ENCODE measurements at regions not wholly inside any gene's neighbourhood (a gene's known extent, or its start where the extent isn't known, plus 50 kb on each side); places are given as distances from the start of the nearest gene placed in this dataset.
A peak's percentile ranks its signal among the peaks of the same experiment; 100 is the strongest.
"Not testable (repeated sequence)": the region's sequence is repeated elsewhere in the genome, so short reads cannot be mapped to it uniquely, and the experiment has no call there.

DNA sequence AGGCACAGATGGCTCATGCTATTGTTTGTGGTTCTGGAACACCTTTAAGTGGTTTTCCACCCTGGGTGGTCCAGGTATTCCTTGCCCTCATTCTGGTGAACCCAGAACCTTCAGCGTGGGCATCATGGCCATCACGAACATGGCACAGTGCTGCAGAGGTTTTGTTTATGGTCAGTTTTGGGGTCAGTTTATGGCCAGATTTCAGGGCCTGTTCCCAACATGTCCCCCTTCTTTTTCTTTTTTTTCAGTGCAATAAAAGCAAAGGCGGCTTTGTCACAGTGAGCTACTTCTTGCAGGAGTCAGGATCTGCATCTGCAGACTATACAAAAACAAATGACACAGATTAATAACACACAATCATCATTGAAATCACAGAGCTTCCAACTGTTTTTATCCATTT, 1085.0 kb upstream of the ALCAM start:
- no peak for DNase-seq

DNA sequence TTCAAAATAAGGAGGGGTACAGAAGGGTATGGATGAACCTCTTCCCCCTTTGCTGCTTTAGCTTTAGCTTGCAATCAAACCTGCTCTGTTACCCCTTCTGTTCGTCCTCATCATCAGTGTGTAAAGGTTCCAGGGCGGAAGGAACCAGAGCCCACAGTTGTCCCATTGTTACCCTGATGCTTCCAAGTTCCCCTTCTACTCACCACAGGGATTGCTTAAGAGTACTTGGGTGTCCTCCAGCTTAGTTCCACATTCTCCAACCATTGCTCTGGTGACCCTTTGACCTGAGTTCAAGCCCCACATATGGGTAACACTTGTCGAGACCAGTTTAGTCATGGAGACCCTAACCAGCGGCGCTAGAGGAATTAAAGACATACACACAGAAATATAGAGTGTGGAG, 1080.1 kb upstream of the ALCAM start:
- no peak for DNase-seq

DNA sequence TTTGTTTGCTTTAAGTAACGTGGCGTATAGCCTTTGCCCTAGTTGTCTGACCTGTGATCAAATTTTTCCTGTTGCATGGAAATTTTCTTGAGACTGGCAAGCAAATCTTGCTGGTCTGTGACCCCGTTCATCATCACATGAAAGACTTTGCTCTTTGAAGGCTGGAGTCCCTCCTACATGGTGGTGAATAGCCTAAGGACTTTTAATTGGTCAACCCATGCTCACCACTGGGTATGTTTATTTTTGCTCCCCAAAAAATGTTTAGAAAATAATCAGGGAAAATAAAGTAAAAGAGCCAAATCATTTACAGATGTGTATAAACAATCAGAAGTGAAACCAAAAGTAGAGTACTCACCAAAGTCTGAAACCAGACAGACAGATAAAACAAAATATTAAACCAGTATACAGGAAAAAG, 1075.3 kb upstream of the ALCAM start:
- DNase-seq, result no peak

DNA sequence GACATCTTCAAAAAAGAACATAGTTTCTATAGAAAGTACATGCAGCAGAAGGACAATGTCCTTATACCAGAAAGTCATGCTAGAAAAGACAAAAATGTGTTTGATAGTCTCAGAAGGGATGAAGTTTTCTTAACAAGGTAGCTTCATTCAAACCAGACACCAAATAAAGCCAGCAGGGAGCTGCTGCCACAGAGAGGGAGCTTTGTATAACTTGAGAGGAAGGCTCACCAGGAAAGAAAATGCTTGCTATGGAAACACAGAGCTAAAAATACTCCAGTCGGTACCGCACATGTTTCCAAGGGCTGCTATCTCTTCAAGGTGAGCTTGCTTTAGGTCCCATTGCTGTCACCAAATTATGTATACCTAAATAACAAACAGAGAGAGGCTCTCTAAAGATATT, 1074.8 kb upstream of the ALCAM start:
- DNase-seq, result no peak

DNA sequence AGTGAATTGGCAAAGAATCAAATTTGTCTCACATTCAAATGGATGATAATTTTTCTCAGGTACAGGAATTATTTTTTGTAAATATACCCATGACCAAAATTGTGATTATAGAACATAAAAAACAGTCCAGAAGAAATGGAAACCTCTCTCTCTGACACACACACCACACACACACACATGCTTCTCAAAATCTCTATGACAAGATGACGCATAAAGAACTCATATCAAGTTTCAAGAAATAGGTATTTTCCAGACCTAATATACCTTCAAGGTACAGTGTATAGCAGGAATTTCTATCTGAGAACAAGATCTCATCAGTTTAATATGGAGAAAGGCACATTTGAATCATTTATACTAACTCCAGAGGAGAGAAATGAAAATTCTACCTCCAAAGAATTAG, 1069.1 kb upstream of the ALCAM start:
- DNase-seq, result no peak

DNA sequence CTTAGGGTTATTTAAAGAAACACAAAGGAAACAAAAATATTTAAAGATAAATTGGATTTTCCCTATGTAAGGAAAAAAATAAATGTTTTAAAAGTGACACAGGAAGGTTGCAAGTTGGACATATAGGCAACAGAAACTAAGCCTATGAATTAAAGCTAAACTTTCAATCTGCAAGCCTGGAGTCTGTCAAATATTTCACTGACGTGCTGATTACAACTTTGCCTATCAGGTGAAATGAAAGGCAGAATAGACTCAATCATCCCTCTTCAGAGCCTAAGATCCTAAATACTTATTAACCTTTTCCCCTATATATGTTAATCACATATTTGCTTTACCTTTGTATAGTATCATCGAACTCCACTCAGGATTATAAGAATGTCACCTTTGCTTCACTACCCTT, 1068.0 kb upstream of the ALCAM start:
- DNase-seq, result no peak

DNA sequence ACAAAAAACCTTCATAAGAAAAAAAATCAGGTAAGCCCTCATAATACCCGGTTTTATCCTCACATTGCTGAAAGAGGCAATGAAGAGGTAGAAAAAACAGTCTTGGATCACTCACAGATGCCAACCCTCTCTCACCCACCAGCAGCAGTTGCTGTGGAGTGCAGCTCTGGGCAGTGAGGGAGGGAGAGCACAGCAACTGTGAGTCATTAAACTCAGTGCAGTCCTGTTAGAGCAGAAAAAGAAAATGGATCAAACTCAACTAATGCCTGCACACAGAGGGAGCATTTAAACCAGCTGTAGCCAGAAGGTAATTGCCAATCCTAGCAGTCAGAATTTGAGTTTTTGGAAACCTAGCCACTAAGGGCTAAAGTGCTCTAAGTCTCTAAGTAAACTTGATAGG, 1050.6 kb upstream of the ALCAM start:
- no peak for DNase-seq

DNA sequence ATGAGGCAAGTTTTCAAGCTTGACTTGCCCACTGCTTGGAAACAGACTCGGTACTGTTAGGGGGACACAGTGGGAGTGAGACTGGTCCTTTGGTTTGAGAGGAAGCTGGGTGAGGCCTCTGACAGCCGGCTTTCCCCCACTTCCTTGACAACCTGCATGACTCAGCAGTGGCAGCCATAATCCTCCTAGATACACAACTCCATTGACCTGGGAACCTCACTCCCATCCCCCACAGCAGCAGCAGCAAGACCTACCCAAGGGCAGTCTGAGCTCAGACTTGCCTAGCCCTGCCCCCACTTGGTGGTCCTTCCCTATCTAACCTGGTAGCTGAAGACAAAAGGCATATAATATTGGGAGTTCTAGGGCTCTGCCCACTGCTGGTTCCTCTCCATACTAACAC, 1043.5 kb upstream of the ALCAM start:
- no peak for DNase-seq

DNA sequence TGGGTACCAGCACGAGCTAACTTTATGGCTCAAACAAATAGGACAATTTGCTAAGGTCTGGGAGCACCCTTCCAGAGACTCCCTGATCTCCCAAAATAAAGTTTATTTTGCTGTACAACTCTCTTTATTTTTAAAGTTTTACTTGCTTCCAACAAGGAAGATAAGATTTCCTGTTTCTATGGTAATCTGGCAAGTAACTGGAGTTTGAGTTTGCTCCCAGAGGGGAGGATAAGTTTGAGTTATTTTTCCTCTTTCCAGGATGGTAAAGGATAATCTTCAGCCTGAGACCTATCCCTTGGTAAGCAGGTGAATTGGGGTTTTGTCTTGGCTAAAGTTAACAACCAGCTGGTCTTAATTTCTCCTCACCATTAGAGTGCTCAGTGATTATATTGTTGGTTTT, 1019.4 kb upstream of the ALCAM start:
- DNase-seq, result peak; percentile 8

DNA sequence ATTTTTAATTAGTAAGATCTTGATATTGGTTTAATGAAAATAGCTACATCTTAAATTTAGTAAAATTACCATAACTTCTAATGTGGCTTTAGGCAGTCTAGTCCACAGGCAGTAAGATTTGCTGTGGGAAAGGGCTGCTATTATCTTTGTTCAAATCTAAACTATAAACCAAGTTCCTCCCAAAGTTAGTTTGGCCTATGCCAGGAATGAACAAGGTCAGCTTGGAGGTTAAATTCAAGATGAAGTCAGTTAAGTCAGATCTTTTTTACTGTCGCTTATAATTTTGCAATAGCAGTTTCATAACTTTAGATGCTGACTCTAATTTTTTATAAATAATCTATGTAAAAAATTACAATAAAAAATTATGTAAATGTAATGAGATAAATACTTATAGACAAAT, 1016.9 kb upstream of the ALCAM start:
- DNase-seq, result no peak

DNA sequence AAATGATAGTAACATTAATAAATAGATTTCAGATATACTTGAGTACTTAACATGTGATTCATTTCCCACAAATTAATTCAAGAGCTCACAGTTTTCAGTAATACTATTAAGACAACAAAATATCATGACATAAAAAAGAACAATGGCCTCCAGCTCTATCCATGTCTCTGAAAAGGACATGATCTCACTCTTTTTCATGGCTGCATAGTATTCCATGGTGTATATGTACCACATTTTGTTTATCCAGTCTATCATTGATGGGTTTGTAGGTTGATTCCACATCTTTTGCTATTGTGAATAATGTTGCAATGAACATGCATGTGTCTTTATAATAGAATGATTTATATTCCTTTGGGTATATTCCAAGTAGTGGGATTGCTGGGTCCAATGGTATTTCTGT, 1012.8 kb upstream of the ALCAM start:
- DNase-seq, result no peak

DNA sequence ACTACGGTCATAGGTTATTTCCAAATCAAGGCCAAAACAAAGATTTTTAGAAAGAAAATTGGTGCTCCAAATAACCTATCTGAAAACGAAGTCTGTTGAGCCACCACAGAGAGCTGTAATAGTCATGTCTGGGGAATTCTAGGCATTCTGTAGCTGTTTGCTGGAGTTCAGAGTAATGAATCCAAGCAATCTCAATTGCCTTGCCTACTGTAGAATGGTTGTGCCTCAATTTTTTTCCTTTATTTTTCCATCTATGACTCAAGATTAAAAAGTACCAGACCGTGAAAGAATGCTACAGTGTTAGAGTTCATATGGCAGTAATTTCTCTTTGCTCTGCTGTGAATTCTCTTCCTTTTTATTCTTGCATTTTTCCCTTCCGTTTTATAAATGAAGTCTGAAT, 1007.2 kb upstream of the ALCAM start:
- no peak for DNase-seq

DNA sequence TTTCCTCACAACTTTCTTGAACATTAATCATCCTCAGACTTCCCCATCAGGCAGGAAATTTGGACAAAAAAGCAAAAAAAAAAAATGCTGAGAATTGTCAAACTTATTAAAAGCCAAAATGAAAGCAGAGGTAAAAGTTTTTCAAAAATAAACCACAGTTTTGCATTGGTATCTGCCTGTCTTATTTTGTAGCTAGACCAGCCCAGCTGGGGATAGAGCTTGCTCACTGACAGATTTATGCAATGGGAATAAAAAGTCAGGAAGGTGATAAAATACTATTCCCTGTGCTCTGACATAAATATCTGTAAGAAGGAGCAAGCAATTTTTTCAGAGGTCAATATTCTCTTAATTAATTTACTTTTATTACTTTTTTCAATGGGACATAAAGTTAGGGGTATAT, 1006.7 kb upstream of the ALCAM start:
- no peak for DNase-seq

DNA sequence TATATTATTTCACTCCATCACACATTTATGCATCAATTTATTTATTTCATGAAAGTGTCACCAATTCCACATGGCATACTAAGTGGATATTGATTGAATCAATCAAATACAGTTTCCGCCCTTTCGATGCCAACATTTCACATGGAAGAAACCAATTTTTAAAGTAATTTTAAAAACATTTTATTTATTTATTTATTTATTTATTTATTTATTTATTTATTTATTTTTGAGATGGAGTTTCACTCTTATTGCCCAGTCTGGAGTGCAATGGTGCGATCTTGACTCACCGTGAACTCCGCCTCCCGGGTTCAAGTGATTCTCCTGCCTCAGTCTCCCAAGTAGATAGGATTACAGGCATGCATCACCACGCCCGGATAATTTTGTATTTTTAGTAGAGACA, 1005.0 kb upstream of the ALCAM start:
- not testable (repeated sequence) for DNase-seq

DNA sequence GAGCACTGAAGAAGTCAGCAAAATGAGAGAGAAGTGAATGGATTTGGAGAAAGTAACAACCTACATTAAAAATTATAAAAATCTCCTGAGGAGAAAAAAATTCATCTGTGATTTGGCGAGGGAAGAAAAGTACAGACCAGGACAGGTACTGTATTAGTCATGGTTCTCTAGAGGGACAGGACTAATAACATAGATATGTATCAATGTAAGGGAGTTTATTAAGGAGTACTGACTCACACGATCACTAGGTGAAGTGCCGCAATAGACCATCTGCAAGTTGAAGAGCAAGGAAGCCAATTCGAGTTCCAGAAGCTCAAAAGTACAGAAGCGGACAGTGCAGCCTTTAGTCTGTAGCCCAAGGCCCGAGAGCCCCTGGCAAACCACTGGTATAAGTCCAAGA, 1004.4 kb upstream of the ALCAM start:
- no peak for DNase-seq

DNA sequence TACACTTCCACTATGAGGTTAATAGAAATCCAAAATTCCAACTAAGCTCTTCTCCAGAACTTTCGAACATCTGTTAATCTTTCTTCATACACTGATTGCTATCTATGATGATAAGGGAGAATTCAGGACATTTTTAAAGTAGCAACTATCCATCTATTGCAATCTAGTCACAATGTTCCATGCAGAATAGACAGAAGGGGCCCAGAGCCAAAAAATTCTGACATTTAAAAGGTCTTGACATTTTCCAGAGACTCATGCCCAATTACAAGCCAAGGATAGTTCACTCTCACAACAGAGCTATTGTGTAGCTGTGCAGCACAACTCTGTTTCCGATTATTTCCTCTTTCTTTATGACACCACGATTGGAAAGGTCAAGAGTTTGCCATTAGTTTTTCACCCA, 999.7 kb upstream of the ALCAM start:
- DNase-seq, result peak; percentile 35

DNA sequence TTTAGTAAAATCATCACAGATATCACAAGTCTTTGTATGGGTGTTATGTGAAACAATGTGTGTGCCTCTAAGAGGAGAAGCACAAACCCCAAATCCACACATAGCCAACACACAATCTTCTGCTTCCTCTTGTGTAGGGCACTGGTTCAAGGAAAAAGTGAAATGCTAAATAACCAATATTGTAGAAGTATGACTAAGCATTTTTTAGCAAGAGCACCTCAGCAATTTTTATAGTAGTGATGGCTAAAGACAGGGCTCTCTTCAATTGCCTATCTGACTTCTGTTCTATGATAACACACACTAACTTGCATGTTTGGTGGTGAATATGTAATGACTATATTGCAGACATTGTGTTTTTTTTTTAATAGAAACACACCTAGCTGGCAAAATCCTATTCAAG, 997.9 kb upstream of the ALCAM start:
- no peak for DNase-seq

DNA sequence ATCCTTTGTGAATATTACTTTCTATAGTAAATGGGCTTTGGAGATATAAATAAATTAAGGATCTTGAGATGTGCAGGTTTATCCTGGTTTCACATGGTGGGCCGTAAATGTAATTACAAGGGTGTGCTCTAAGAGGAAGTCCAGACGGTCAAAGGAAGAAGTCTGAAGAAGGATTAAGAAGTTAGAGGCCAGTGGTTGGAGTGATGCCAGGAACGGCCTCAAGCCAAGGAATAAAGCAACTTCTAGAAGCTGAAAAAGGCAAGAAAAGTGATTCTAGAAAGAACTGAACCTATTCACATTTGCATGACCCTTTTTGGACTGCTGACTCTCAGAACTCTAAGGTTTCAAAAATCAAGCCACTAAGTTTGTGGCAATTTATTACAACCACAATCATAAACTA, 981.3 kb upstream of the ALCAM start:
- no peak for DNase-seq

DNA sequence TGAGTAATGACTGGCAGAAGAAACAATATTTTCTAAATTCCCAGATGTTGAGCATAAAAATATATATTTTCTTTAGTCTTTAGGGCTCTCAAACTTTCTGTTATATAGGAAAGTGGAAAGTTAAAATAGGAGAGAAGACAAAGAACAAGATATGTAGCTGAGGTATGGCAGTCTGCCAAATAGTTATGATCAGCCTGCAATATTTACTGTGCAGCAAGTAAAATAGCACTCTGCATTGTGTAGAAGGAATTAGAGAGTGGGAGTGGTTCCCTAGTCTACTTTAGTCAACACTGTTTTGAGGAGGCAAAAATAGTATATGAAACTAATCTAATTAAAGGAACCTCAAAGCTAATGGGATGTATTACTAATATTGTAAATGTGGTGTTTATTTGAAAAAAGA, 978.1 kb upstream of the ALCAM start:
- peak; percentile 41 for DNase-seq

DNA sequence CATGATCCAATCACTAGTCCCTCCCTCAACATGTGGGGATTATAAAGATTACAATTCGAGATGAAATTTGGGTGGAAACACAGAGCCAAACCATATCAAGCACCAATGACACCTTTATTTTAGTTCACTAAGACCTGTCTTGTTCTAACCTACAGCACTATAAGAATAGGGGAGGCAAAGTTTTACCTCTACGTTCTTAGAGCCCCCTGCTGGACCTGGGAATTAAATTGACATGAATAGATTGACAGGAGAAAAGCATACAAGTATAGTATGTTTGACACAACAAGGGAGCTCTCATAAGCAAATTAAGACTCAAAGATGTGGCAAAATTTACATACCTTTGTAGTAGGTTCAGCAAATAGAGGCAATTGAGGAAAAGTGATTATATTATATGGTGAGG, 974.4 kb upstream of the ALCAM start:
- no peak for DNase-seq

DNA sequence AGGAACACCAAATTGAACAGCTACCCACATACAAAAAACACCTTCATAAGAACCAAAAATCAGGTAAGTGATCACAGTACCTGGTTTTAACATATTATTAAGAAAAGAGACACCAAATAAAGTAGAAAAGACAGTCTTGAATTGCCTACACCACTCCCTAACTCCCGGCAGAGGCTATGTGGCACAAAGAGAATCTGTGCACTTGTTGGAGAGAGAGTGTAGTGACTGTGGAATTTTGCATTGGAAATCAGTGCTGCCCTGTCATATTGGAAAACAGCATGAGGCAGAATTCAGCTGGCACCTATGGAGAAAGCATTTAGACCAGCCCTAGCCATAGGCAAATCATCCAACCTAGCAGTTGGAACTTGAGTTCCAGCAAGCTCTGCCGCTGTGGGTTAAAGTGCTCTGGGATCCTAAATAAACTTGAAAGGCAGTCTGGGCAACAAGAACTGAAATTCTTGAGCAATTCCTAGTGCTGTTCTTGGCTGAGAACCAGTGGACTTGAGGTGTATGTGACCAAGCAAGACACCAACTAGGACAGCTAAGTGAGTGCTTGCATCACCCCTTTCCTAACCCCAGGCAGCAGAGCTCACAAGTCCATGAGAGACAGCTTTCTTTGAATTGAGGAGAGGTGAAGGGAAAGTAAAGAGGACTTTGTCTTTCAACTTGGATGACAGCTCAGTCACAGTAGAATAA, 969.6 kb upstream of the ALCAM start:
- no peak for DNase-seq

DNA sequence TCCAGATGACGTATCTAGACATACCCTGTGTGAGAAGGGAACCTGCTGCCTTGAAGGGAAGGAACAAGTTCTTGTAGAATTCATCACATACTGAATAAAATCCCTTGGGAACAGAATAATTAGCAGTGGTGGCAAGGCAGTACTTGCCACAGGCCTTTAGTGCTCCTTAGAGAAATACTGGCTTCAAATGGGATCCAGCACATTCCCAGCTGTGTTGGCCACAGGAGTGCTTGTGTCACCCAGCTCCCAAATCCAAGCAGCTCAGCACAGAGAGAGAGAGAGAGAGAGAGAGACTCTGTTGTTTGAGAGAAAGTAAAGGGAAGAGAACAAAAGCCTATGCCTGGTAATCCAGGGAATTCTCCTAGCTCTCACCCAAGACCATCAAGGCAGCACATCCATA, 969.0 kb upstream of the ALCAM start:
- DNase-seq, result no peak

DNA sequence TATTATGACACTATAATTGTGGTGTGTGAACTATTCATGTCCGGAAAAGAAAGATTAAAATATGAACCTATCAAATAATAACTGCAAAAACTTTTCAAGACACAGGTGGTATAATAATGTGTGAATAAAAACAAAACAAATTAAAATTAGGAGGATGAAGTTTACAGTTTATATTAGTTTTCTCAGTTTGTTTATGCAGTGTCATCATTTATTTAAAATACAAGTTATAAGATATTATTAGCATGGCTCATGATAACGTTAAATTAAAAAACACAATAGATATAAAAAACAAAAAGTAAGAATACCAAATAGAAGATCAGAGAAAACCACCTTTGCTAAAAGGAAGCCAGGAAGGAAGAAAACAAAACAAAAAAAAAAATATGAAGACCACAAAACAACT, 963.8 kb upstream of the ALCAM start:
- no peak for DNase-seq

DNA sequence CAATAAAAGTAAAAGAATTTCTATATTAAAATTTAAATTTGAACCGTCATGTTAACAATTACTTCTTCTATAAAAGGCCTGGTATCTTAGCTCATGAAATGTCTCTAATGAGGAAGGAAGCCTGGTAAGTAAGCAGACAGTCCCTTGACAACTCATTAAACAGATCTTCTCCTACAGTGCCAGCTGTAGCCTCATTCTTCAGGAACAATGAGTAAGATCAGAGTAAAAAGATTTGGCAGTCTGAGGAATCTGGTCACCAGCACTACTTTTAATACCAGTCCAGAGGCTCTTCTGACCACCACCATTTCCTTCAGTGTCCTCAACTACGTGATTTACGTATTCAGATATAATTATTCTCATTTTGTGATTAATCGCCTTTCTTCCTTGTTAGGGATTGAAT, 955.0 kb upstream of the ALCAM start:
- no peak for DNase-seq
